ENCODE measurements at regions not wholly inside any gene's neighbourhood (a gene's known extent, or its start where the extent isn't known, plus 50 kb on each side); places are given as distances from the start of the nearest gene placed in this dataset.

GRCh38 chr13:104766319-104766718 is 1700.1 kb upstream of the SLC10A2 start:
- no peak for DNase-seq

GRCh38 chr13:104764600-104764999 is 1698.4 kb upstream of the SLC10A2 start:
- DNase-seq = no peak

DNA sequence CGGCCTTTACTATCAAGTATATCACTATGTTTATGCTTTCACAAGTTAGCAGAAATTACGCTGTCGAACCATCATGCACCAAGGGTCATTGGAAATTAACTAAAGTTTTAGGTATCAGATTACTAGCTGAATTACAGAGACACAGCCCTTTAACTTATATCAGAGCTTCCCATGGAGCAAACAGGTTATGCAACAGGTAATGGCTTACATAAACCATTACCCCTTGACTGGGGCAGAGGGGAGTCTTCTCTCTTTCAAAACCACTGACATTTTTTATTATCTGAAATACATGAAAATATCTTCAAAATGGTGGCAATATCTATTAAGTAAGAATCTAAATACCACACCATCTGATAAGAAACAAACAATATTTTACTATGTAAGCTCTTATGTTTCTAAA is 1692.9 kb upstream of the SLC10A2 start:
- no peak for DNase-seq

- no peak for DNase-seq
These were observed 1691.5 kb upstream of the SLC10A2 start for GRCh38 chr13:104757712-104758111.

- no peak for DNase-seq
These were observed 1684.2 kb upstream of the SLC10A2 start for GRCh38 chr13:104750377-104750776.

DNA sequence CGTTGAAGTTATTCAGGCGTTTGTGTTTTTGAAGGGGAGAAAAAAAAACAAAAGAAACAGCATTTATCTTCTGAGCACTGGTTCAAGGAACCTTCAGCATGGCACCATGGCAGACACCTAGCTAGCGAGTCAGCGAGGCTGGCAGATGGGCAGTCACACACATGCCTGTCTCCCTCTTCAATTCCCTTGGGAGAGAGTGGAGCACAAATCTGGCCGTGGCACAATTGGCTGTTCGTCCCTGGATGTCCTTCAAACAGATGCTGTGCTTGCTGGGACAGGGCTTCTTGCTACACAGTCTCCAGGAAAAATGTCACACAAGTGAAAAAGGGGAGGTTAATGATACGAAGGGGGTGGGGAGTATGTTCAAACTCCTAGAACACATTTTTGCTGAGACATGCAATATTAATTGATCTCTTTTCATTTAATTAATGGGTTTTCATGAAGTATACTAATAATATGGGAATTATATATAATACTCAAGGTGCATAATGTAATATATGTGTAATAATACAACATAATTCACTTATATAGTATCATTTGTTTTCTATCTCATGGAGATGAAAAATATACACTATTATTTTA is 1674.5 kb upstream of the SLC10A2 start:
- no peak for DNase-seq

DNA sequence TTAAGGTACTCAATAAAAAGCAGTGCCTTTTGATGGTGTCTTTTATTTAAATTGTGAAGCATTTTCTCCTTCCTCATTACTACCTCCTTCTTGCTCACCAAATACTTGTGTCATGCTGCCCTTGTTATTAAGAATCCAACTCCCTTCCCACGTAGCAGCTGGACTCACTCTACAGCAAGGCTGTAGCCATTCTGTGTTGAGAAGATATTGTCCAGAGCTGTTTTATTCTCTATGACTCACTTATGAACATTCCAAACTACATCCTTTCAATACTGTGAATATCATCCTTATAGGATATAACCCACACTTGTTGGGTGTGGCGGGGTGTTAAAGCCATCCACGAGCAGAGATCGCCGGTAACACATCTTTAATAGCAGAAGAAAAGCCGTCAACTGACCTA is 1671.5 kb upstream of the SLC10A2 start:
- no peak for DNase-seq

GRCh38 chr13:104733427-104733826 is 1667.2 kb upstream of the SLC10A2 start:
- no peak for DNase-seq

DNA sequence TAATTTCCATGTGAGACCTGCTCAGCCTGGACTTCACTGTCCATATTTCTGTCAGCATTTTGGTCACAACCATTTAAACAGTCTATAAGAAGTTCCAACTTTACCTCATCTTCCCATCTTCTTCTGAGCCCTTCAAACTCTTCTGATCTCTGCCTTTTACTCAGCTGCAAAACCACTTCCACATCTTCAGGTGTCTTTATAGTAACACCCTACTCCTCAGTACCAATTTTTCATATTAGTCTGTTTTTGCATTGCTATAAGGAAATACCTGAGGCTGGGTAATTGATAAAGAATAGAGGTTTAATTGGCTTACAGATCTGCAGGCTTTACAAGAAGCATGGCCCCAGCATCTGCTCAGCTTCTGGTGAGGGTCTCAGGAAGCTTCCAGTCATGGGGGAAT is 1648.9 kb upstream of the SLC10A2 start:
- no peak for DNase-seq

- DNase-seq = no peak
These were observed 1639.0 kb upstream of the SLC10A2 start for GRCh38 chr13:104705031-104705750.

DNA sequence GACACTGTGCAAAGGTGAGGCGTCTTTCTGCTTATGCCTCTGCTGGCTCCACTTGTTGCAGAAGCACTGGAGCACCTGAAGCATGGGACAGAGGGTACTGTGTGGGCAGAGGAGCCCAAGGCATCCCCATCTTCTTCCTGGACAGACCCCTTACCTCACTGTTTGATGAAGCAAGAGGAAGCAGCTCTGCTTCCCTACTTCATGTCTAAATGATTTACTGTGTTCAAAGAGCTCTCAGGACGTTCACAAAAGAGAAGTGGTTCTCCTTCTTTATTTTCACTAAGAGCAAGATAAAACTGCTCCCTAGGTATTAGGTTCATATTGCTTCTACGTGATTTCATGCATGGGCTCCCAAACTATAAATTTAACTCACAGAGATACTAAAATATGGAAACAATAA is 1635.4 kb upstream of the SLC10A2 start:
- DNase-seq = no peak

DNA sequence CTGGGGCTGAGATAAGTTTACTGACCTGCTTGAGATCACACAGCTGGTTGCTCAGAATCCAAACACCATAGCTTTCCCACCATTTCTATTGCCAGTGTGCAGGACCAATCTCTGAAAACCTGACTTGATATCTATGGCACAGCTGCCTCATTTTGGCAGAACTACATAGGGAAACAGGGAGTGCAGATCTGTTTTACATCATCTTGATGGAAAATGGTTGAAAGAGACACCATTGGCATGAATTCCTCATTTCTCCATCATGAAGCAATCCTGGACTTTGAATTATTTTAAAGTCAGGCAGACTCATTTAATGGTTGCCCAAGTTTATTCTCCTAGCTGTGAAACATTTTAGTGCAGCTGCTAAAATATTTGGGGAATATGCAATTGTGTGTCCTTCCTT is 1628.2 kb upstream of the SLC10A2 start:
- no peak for DNase-seq

- no peak for DNase-seq
These were observed 1626.9 kb upstream of the SLC10A2 start for GRCh38 chr13:104693126-104693525.

DNA sequence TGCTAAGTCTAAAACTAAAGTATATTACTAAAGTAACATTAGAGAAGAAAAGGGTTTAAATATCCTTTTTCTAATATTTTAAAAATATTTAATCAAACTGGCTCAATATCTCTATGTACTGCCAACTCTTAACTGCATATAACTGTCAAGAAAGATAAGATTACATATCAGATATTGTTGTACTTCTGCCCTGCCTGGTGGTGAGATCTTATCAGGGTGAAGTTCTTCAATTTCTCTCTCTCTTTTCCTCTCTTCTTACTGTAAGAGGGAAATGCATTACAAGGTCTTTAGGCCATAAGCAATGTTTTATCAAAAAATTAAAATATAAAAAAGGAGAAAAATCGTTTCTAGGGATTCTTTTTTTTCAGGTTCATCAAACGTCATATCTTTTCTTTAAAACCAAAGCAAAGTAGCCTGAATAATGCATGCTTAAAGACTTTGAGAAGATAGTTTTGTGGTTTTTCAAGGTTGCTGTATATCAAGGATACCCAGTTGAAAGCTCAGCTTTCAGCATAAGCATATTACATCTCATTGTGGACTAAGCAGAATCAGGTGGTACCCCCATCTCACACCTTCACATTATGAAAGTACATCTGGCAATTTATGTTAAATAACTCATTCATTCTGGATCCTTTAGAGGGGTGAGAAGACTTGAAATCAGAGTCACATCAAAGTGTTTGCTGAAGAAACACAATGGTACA is 1625.7 kb upstream of the SLC10A2 start:
- DNase-seq = no peak

GRCh38 chr13:104686484-104686883 is 1620.3 kb upstream of the SLC10A2 start:
- DNase-seq = no peak

- DNase-seq = no peak
These were observed 1617.6 kb upstream of the SLC10A2 start for GRCh38 chr13:104683789-104684188.

GRCh38 chr13:104678161-104678560 is 1611.9 kb upstream of the SLC10A2 start:
- no peak for DNase-seq

- no peak for DNase-seq
These were observed 1605.7 kb upstream of the SLC10A2 start for GRCh38 chr13:104671901-104672300.

- DNase-seq = no peak
These were observed 1591.0 kb upstream of the SLC10A2 start for GRCh38 chr13:104657196-104657595.

DNA sequence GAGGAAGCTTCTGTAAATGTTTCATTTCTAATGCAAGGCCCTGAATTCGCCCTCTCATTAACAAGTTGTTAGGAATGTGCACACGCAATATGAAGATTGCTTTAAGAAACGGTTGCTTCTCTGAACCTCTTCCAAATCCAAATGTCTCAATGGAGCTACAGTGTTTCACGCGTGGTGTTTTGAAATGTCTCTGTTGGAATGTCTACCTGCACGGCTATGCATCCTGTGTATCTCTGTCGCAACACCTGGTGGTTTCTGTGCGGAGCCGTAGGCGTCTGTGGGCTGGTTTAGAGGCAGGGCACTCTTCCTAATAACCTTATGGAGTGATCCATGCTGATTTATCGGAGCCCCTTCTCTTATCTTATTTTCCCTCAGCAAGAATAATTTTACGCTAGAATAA is 1584.2 kb upstream of the SLC10A2 start:
- no peak for DNase-seq

DNA sequence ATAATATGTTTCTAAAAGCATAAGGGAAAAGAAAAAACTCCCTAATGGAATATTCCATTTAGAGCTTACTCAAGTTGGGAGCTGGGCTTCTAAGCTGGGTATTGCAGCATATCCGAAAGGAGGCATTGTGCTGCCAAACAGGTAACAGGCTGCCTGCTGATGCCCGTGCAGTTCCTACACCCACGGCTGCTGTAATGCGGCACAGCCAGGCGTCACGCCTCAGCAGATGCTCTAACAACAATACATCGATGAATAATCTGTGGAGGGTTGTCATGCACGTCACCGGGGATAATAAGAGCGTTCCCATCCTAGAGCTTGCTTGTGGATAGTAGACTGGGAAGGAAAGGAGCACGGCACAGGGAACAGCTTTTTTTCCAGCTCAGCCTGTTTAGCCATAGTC is 1582.1 kb upstream of the SLC10A2 start:
- DNase-seq = no peak

GRCh38 chr13:104645786-104646185 is 1579.6 kb upstream of the SLC10A2 start:
- DNase-seq = no peak

DNA sequence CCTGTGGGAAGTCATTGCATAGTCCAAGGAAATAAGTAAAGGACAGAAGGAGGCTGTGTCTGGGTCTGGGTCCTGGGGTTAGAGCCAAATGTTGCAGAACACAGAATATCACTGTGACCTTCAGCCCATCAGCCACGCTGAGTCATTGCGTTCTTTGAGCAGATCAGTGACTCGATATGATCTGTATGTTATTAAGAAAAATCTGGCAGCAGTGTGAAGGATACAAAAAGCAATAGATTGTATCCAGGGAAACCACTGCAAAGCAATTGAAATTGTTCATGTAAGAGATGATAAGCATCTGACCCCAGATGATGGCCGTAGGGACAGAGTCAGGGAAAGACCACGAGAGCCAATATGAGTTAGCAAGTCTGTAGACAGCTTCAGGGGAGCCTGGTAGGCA is 1575.1 kb upstream of the SLC10A2 start:
- no peak for DNase-seq

DNA sequence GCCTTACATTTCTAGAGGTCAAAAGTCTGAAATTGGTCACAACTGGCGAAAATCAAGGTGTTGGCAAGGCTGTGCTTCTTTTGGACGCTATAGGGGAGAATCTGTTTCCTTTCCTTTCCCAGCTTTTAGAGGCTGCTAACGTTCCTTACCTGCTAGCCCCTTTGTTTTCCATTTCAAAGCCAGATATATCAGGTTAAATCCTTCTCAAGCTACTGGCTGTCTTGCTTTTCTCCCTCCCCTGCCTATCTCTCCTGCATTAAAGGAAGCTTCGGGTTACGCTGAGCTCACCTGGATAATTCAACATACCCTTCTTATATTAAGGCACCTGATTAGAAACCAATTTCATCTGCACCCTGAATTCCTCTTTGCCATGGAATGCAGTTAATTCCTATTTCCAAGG is 1569.7 kb upstream of the SLC10A2 start:
- DNase-seq = no peak
